Heart right ventricle (tissue), 16 donors: ENCODE measurements at regions not wholly inside any gene's neighbourhood (a gene's known extent, or its start where the extent isn't known, plus 50 kb on each side); places are given as distances from the start of the nearest gene placed in this dataset.

Experiments
- ATAC-seq, 8 donors: fragments of 200-7000 bp; cut with Tn5 transposase; one replicate each; pipeline ENCODE4 v1.9.1; 2020; ENCODE audit warnings: mild to moderate bottlenecking in 8 of 8, moderate library complexity in 8 of 8, moderate number of reproducible peaks in 1 of 8
- DNase-seq, 2 donors: peaks; one replicate each; pipeline ENCODE4 v3.0.0-alpha.2; 2020
- H3K27ac ChIP-seq, 10 donors: fragments of 200-600 bp; sonication (generic) in 2 of 10; one replicate each; pipeline versions ENCODE4 v1.5.0 to v1.8.0; 2020 to 2022; ENCODE audit warnings: mild to moderate bottlenecking in 3 of 10
- H3K27me3 ChIP-seq, 7 donors: fragments of 200-600 bp; one replicate each; pipeline ENCODE4 v1.8.0; 2021 to 2022; ENCODE audit warnings: mild to moderate bottlenecking in 2 of 7
- H3K36me3 ChIP-seq, 9 donors: fragments of 200-600 bp; sonication (generic) in 1 of 9; one replicate each; pipeline versions ENCODE4 v1.5.0 to v1.8.0; 2020 to 2022; ENCODE audit warnings: mild to moderate bottlenecking in 2 of 9
- H3K4me1 ChIP-seq, 9 donors: fragments of 200-600 bp; sonication (generic) in 1 of 9; one replicate each; pipeline versions ENCODE4 v1.5.0 to v1.8.0; 2020 to 2022; ENCODE audit warnings: mild to moderate bottlenecking in 4 of 9
- H3K4me3 ChIP-seq, 10 donors: fragments of 200-600 bp; sonication (generic) in 2 of 10; one replicate each; pipeline versions ENCODE4 v1.5.0 to v1.8.0; 2020 to 2022; ENCODE audit warnings: mild to moderate bottlenecking in 7 of 10, moderate library complexity in 2 of 10
- H3K9me3 ChIP-seq, 11 donors: fragments of 200-600 bp in 10 of 11; sonication (generic) in 2 of 11; one replicate each; pipeline versions ENCODE4 v1.5.0 to v1.8.0; 2013 to 2022; ENCODE audit warnings: mild to moderate bottlenecking in 2 of 11, control low read depth in 1 of 11, moderate library complexity in 1 of 11
- CTCF ChIP-seq, 9 donors: fragments of 200-600 bp; sonication (generic) in 2 of 9; IDR thresholded peaks; one replicate each; pipeline versions ENCODE4 v1.5.0 to v1.8.0; 2021 to 2022; ENCODE audit warnings: antibody characterized with exemption in 9 of 9, mild to moderate bottlenecking in 5 of 9, moderate library complexity in 1 of 9
- WGBS, 2 donors: extraction: QIAGEN DNeasy Blood & Tissue Kit; methylation state at CpG; one replicate each; pipeline ENCODE4 v1.1.7; 2013; ENCODE audit warnings: inconsistent platforms in 1 of 2; 5-methylcytosine and 5-hydroxymethylcytosine counted together
- intact Hi-C, 10 donors: fragments of 100-400 bp; cut with DNase I; formaldehyde crosslinking; loops; one replicate each; pipeline versions ENCODE4 v1.11.1 to v1.14.2; 2022
- donor health status: Arrhythmogenic right ventricular cardiomyopathy.
- donor health status: ischemic (EF 13 %, LVEDD 7.1; RV severe dilation, severe dysfunction).
- donor health status: healthy with polysubstance abuse.
- donor health status: DM: no; HTN: yes; CAD: no.
- donor health status: DM: no; HTN: no; CAD: no.
- donor health status: ischemic (EF 25% LVEDD 6.9; RV normal size, moderate dysfunction).
- donor health status: ischemic (EF 25% LVEDD 5.7; RV mildly dilated, moderate dysfunction).
- donor health status: healthy.
- donor health status: DM: yes; HTN: yes; CAD: no.
- donor health status: Ischemic cardiomyopathy.
- donor health status: ischemic (EF 35%, LVEDD 5.7; RV mildly dilated, moderate dysfunction).
- donor health status: nonischemic (EF 11% LVEDD 7.7; RV severe dilation, severe dysfunction).
- donor health status: DM: yes; HTN: yes; CAD: no.
- donor health status: PGD.
- donor health status: ischemic (EF 29% LVEDD 5.4; RV normal size, mild dysfunction).
- donor health status: nonischemic (EF 23%, LVEDD 6.1; RV moderate dilation, normal function).

DNA sequence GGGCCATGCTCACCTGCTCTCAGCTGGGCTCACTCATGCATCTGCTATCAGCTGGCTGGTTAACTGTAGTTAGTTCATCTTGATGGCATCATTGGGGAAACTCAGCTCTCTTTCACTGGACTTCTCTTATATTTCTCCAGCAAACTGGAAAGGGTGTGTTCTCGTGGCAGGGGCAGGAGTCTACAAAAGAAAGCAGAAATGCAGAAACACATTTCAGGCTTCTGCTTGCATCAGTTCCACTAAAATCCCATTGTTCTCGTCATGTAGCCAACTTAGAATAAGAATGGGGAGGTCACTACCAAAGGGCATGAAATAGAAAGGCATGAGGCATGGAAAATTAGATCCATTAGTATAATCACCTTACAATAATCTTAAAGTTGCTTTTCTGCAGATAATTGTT is 207.3 kb downstream of the NRIP1 start:
- Histone ChIP-seq H3K27ac (no peak overlapping the region), H3K36me3 (no peaks in the 10 kb centered on the region), H3K4me3 (no peak overlapping the region), H3K4me1 (peaks cover 0 to 3% (median 0%) of the 10 kb centered on the region in 9 donors), H3K27me3 (no peaks in the 10 kb centered on the region), H3K9me3 (peaks cover 0 to 9% (median 0%) of the 10 kb centered on the region in 11 donors)
- DNase-seq, result no peak
- ATAC-seq, result no peak
- 81 to 86% methylated on average over 2 of the region's 2 CpGs for WGBS, 2 donors
- intact Hi-C loops, result no loop called here
- TF ChIP-seq CTCF (IDR thresholded peaks at IDR 0.05), result no peak

GRCh38 chr21:14850394-14850793 is 214.4 kb downstream of the NRIP1 start:
- TF ChIP-seq CTCF (IDR thresholded peaks at IDR 0.05), result no peak
- Histone ChIP-seq H3K27ac (no peak overlapping the region), H3K4me1 (no peaks in the 10 kb centered on the region), H3K27me3 (no peaks in the 10 kb centered on the region), H3K9me3 (peaks cover 0 to 14% (median 0%) of the 10 kb centered on the region in 11 donors), H3K36me3 (no peaks in the 10 kb centered on the region), H3K4me3 (no peak overlapping the region)
- ATAC-seq, result no peak
- intact Hi-C loops, result no loop called here
- no peak for DNase-seq

GRCh38 chr21:14846621-14847020 is 218.2 kb downstream of the NRIP1 start:
- TF ChIP-seq CTCF (IDR thresholded peaks at IDR 0.05), result no peak
- DNase-seq (no peak), ATAC-seq (no peak)
- H3K4me1 ChIP-seq, result no peaks in the 10 kb centered on the region
- no peak overlapping the region for H3K27ac ChIP-seq
- no peak overlapping the region for H3K4me3 ChIP-seq
- intact Hi-C loops, result no loop called here
- H3K27me3 ChIP-seq, result no peaks in the 10 kb centered on the region
- peaks cover 0 to 19% (median 0%) of the 10 kb centered on the region in 11 donors for H3K9me3 ChIP-seq
- H3K36me3 ChIP-seq, result no peaks in the 10 kb centered on the region

GRCh38 chr21:14844001-14844400 is 220.8 kb downstream of the NRIP1 start:
- no peak overlapping the region for H3K4me3 ChIP-seq
- TF ChIP-seq CTCF (IDR thresholded peaks at IDR 0.05), result no peak
- no peak for ATAC-seq
- no peaks in the 10 kb centered on the region for H3K27me3 ChIP-seq
- no peaks in the 10 kb centered on the region for H3K4me1 ChIP-seq
- intact Hi-C loops, result no loop called here
- H3K9me3 ChIP-seq, result peaks cover 0 to 19% (median 0%) of the 10 kb centered on the region in 11 donors
- H3K36me3 ChIP-seq, result no peaks in the 10 kb centered on the region
- H3K27ac ChIP-seq, result no peak overlapping the region
- no peak for DNase-seq

DNA sequence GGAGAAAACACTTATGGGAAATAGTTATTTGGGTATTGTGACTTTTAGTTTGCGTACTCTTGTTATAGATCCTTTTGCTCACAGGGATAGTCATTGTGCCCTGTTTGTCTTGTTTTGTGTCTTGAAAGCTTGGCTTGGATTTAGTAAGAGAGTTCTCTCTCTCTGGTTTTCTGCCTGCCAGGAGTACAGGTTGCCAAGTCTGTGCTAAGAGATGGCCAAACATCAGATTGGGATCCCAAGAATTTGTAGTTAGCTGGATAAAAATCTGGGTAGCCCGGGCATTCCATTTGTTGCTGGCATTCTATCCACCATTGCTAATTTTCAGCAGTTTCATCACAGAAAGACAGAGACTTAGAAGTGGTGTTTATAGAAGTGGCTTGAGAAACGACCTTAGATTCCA is 222.2 kb downstream of the NRIP1 start:
- 82 to 84% methylated on average over 3 of the region's 3 CpGs for WGBS, 2 donors
- intact Hi-C loops, result no loop called here
- Histone ChIP-seq H3K36me3 (no peaks in the 10 kb centered on the region), H3K4me1 (no peaks in the 10 kb centered on the region), H3K27me3 (no peaks in the 10 kb centered on the region), H3K9me3 (peaks cover 0 to 19% (median 0%) of the 10 kb centered on the region in 11 donors), H3K4me3 (no peak overlapping the region), H3K27ac (no peak overlapping the region)
- no peak for TF ChIP-seq CTCF (IDR thresholded peaks at IDR 0.05)
- DNase-seq (no peak), ATAC-seq (no peak)
